Muscle of back (tissue), 3 donors: ENCODE measurements at regions not wholly inside any gene's neighbourhood (a gene's known extent, or its start where the extent isn't known, plus 50 kb on each side); places are given as distances from the start of the nearest gene placed in this dataset.
"Not testable (repeated sequence)": the region's sequence is repeated elsewhere in the genome, so short reads cannot be mapped to it uniquely, and the experiment has no call there.

Experiments
- DNase-seq, 3 donors: peaks; one replicate each; pipeline versions ENCODE4 v3.0.0 to v3.0.0-alpha.2; 2013

DNA sequence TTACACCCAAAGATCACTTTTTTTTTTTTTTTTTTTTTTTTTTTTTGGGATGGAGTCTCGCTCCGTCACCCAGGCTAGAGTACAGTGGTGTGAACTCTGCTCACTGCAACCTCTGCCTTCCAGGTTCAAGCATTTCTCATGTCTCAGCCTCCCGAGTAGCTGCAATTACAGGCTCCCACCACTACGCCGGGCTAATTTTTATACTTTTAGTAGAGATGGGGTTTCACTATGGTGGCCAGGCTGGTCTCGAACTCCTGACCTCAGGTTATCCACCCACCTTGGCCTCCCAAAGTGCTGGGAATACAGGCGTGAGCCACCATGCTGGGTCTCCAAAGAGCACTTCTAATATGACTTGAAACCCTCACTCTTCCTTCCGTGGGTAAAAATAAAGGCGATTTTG lies 152.2 kb upstream of the SPACA7 start:
- DNase-seq, result not testable (repeated sequence)

DNA sequence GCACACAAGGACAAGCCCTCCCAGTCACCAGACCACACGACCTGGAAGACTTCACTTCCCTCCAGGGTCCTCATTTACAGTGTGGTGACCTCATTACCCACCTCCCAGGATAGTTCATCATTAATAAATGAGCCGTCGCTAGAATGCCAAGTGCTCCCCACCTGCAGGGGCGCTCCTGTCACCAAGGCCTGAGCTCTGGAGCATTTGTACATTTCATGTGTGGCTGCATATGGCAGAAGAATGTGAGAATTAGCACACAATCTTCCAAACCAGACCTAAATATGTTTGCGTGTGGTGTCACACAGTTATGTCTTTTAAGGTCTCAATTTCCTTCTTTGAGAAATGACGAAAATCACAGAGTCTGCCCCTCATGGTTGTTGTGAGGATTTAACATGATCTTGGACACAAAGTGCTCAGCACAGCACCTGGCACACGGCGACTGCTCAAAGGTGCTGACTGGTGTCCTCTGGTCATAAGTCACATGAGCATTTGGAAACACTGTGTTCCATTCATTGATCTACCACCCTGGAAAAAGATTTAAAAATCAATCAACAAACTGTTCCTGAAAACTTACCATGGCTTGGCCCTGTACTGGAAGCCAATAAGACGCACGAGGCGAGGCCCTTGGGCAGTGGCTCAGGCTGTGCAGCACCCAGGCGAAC lies 150.6 kb upstream of the SPACA7 start:
- no peak for DNase-seq

DNA sequence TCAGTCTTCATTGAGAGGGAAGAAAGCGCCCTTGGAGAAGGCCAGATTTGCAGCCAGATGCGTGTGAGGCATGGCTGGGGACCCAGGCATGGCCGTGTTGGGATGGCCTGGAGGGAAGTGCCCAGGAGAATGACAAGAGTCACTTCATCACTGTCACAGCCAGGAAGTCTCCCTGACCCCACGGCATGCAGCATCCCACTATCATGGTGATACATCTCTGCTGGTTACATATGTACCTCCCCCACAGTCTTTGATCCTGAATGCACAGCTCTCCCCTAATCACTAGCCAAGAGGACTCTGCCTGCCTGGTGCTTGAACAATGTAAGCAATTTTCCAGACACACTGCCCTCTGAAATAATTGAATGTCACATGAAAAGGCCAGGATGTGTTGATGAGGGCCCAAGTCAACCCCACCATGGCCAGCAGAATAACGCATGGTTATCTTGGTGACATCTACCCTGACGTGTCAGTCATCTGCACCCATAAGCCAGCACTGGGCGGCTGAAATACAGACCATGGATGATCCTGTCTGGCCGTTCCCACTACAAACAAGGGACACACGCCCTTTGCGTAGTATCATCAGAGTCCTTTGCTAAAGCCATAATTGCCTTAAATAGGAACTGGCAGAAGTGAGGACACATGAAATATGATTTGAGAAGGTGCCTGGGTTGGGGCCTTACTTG lies 149.7 kb upstream of the SPACA7 start:
- DNase-seq, result no peak

DNA sequence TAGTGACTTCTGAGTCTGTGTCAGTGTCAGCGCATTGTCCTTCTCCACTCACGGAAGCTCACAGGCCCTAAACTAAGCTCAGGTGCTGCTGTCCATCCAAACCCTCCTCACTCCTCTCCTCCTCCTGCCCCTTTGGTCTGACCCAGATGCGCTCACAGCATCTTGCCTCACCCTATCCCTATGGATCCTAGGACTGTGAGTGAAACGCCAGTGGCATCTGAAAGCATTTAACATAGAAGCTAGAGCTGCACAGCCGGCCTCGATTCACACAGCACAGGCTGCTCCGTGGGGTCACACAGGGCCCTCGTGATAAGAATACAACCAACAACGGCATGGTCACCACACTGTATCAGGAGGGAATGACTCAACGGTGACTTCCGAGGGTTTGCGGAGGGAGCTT lies 149.1 kb upstream of the SPACA7 start:
- DNase-seq, result no peak

DNA sequence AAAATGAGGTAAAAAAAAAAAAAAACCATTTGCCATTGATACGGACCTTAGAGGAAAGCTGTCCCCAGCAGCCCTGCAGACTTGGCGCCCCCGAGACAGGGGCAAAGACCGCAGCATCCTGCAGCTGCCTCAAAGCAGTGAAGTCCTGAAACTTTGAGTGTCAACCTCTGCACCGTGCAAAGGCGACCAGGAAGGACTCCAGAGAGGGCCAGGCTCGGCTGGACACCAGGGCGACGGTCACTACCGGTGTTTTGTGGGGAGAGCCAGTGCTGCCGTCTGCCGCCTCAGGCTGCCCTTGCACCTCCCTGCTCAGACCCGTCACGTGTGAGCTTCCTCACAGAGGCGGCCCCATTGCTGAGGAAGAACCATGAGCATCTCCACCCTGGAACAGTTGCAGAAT lies 146.7 kb upstream of the SPACA7 start:
- no peak for DNase-seq

DNA sequence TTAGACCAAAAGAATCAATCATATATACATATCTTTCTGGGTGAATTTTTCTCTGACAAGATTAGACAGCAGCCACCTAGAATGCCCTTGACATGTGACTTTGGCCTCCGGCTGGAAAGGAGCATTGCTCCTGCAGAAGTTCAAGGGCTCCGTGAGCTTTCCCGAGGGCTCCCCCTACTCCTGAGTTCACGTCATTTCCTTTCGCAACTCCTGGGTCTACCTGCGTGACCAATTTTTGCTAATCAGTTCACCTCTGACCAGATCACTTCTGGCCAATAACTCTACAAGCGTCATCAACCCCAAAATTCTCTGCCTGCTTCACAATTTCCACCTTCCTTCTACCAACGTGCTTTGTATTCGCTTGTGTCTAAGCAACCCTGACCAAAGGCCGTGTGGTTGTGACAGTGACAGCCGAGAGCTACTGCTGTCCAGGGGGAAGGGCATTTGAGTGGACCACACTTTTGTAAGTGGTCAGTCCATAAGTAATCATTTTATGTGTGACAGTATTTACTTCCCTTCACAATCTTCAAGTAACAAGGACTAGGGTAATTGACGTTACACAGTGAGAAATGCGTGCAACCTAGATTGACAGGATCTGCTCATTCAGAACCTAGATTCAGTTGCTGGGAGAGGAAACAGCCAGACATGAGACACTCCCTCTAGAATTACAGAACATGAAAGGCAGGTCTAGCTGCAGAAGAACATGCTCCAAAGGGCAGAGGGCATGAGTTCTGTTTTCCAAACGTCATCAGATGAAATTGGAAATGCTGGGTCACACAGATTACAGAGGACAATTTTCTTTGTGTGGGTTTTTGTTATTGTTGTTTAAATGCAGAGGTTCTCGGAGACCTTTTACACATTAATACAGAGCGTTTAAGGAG lies 145.9 kb upstream of the SPACA7 start:
- no peak for DNase-seq

DNA sequence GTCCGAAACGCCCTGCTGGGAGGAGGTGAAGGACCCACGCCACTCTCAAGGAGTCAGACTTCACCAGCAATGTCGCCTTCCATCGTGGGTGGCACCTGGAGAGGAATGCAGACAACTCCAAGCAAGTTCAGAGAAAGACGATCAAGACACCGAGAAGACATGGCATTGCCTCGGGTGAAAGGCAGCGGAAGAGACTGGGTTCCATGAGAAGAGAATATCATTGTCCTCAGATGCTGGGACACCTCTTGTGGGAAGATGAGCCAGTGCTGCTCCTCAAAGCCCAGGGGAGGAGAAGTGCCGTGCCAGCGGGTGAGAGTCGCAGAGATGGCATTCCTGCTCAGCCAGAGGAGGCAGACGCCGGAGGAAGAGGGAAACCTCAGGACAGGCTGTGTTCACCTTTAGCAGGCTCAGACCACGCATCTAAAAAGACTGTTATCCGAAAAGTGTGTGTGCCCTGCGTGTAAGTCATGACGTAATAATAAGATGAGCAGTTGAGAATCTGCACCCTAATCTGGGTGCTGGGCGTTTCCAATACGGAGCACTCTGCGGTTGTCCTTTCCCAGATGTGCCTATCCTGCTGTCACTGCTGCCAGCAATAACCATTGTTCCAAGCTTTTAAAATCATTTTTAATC lies 144.6 kb upstream of the SPACA7 start:
- DNase-seq, result no peak

DNA sequence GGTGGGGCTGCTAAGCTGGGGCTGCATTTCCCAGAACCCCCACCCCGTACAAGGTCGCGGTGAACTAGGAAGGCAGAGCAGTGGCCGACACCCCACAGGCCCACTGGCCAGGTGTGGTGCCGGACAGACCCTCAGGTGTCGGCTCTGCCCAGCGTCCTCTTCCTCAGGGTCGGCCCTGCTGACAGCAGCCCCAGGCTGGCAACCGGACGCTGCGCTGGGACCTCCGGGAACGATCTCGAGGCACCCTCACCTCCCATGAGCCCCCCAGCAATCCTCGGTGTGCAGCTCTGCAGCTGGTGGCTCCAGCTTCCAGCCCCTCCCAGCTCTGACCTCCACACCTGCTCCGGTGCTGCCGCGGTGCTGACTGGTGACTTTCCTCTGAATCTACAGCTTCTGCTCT lies 142.9 kb upstream of the SPACA7 start:
- DNase-seq, result no peak

DNA sequence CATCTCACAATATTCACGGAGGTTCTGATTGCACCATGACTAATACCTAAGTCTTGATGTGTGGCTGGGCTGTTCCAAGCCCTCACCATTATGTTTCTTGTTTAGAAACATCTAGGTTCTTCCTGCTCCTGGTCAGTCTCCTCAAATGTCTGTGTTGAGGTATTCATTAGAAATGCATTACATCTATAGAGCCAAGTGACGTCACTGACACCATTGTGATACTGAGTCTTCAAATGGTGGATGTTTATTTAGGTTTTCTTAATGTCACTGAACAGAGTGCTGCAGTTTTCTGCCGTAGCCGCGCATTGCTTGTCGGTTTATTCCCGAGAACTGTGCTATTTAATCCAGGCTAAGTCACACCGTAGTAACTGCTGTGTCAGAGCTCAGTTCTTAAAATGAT lies 142.4 kb upstream of the SPACA7 start:
- DNase-seq, result no peak

DNA sequence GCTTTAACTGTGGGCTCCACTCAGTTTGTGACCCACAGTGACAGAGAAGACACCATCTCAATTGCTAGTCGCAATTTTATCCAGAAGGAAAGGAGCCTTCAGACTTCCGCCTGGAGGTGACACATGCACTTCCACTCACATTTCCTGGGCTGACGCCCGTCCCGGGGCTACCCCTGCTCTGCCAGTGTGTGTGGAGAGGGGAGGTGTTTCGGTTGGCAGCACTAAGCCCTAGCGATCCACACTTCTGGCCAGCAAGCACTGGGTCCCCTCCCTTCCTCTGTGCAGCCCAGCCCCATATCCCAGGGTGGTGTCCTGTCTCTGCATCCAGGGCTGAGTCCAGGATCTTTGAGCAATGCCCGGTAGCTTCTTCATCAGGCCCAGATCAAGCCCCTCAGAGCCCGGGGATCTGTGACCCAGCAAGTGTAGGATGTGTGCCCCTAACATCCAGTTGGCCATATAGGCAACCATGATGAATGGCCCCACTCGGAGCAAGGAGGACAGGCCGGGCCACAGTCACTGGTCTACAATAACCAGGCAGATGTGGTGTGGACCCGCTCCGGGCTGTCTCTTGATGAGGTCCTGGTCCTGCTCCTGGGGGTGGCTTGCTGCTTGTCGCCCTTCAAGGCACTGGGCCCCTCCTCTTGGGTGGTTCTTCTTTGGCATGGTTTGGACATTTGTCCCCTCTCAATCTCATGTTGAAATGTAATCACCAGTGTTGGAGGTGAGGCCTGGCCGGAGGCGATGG lies 141.9 kb upstream of the SPACA7 start:
- DNase-seq, result no peak

DNA sequence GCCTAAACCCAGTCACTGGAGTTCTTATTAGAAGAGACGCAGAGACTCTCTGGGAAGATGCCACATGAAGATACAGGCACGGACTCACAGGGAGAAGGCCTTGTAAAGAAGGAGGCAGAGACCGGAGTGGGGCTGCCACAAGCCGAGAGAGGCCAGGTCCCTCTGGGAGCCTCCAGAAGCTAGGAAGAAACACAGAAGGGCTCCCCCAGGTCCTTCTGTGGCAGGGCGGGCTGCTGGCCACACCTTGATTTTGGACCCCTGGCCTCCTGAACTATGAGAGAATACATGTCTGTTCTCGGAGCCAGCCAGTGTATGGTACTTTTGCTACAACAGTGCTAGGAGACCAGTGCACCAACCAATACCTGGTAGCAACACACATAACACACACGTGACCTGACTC lies 140.1 kb upstream of the SPACA7 start:
- no peak for DNase-seq

DNA sequence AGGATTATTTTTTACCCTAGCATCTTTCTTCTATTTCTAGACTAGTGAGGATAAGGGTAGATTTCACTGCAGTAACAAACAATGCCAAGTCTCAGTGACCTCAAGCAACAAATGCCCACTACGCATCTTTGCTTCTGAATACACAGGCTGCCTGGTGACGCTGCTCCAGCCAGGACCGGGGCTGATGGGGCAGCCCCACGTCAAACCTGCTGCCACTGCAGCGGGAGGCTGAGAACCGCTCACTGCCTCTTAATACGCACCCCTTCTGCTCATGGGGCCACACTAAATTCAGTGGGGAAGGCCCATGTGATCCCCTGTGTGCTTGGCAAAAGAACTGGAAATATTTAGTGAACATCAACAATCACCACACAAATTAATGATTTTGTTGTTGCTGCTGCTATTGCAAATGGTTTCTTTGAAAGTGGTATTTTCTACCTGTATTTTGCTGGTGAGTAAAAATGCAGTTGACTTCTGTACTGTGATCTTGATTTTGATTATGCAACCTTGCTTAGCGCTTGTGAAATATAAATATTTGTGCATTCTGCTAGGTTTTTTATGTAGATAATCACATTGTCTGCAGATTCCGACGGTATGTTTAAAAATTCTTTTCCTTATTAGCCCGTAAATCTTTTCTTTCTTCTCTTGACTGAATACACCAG lies 139.5 kb upstream of the SPACA7 start:
- no peak for DNase-seq

DNA sequence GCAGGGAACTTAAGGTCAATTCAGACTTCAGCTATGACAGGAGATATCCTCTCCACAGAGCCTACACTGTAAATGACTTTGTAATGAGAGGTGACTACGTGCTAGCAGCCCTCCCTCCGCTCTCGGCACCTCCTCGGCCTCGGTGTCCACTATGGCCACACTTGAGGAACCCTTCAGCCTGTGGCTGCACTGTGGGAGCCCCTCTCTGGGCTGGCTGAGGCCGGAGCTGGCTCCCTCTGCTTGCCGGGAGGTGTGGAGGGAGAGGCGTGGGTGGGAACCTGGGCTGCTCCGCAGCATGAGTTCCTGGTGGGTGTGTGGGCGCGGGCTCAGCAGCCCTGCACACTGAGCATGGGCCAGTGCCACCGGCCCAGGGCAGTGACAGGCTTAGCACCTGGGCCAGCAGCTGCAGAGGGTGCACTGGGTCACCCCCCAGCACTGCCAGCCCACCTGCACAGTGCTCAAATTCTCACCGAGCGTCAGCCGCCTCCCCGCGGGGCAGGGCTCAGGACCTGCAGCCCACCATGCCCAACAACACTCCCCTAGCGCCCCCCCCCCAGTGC lies 137.6 kb upstream of the SPACA7 start:
- no peak for DNase-seq

DNA sequence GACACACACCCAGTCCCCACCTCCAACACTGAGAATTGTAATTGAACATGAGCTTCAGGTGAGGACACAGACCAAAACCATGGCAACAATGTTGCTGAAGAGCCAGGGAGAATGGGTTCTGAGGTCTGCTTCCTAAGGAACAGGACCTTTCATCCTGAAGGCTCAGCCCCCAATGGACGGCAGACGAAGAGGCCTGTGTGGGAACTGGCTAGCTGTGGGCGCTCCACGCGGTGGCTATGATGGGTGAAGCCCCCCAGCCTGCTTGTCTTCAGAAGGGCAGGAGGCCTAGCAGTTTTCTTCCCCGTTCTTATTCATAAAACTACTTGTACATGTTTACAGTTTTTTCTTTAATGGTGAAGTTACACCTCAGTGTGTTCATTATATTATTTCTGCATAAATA lies 136.1 kb upstream of the SPACA7 start:
- no peak for DNase-seq

DNA sequence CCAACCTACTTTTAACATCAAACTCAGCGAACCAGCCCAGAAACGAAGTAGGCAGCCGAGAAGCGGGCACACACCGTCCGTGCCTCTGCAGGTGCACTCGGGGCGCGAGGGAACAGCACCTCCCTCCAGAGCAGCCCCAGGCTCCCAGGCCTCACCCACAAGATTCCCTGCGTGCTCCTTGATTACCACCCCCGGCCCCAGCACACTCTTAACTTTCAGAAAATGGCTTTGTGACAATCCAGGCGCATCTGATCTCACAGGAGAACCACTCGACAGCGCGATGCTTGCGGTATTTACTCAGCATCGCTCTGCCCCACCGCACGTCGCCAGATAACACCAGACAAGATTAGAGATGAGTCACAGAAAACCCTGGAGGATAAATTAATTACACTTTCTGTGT lies 134.9 kb upstream of the SPACA7 start:
- no peak for DNase-seq

DNA sequence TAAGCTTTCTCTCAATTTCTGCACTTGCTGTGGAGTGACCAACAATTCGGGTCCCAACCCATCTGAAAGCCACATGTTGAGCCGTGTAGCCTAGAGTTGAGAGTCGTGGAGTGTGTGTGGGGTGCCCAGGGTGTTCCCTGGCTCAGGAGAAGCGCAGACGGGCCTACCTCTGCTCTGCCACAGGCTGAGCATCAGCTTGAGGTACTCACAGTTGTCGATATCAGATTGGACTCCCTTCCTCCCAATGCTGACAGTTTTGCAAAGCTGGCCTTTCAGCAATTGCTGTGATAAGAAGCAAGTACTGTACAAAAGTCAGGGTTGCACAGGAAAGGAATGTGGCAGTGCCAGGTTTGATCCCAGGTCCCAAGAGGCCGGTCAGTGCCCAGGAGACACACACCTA lies 133.4 kb upstream of the SPACA7 start:
- DNase-seq, result no peak

DNA sequence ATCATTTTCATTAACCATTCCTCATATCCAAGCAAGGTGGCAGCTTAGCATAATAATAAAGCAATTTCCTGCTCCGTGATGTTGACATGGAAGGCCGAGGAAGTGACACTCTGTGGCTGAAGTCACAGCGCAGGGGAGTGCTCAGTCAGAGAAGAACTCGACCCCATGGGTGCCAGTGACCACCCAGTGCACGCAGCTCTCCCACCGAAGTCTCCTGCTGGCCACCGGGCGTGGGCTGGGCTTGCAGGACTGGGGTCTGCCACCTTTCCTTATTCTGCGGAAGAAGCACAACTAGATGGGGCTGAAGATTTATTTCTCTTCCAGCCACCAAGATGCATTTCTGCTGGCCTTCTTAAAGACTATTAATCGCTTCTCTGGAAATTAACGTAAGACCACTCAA lies 132.1 kb upstream of the SPACA7 start:
- no peak for DNase-seq

DNA sequence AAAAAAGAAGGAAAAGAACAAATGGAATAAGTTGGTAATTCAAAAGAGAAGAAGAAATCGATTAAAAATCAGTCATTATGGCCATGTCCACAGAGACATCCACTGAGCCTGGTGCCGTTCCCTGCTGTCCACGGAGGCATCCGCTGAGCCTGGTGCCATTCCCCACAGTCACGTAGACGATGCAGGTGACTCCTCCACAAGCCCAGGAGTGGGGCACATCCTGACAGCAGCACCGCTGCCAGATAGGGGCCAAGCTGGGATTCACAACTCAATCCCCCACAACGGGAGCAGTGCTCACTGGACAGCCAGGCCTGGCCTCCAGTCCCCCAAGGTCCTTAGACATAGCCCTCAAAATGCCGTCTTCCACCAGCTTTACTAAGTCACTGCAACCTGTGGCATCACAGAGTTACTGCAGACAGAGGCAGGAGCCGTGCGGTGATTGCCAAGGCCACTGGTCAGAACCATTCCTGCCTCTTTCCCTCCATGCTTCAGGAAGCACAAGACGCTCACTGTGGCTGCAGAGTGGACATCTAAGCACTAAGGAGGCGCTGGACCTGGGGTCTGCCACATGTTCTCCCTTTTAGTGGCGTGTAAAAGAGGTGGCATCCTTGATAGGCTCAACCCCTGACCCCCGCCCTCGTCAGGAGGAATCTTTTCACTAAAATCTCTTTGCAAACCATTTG lies 131.5 kb upstream of the SPACA7 start:
- DNase-seq, result no peak

DNA sequence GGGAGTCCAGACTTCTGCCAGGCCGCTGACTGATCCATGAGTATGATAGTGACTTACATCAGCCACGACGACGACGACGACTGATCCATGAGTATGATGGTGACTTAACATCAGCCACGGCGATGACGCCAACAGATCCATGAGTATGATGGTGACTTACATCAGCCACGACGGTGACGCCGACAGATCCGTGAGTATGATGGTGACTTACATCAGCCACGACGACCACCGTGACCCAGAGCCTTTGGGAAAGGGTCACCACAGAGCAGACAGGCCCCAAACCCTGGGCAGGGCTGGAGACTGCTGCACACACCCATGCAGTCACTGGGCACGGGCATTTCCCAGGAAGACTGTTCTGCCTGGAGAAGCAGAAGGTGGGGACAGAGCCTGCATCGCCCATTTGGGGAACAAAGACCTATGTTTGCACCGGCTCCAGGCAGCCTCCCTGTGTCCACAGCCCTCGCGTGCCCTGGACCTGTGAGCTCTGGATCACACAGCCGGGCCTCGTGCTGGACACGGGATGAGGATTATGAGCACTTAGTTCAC lies 130.9 kb upstream of the SPACA7 start:
- no peak for DNase-seq

DNA sequence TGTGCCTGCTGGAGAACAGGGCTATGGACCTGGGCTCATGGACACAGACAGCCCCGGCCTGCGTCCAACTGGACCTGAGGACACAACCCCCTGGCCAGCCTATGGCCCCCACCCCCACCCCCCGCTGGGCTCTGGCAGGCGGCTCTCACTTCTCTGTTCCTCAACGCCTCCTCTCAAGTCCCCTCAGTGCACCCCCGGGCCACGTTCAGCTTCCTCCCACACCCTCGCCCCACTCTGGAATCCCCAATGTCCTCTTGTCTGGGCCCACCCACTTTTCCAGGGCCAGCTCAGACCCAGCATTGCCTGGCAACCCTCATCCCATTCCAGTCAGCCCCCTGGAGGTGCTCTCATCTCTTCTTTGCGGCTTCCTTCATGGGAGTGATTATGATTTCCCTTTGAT lies 130.2 kb upstream of the SPACA7 start:
- no peak for DNase-seq
